Caco-2 (cell line): ENCODE measurements at regions not wholly inside any gene's neighbourhood (a gene's known extent, or its start where the extent isn't known, plus 50 kb on each side); places are given as distances from the start of the nearest gene placed in this dataset.

Source experiments
- BruUV-seq: library from RNA; stranded (reverse); fragments of 400-500 nt; replicated peaks from 2 replicates; lab custom pipeline; 2021; lab: Mats Ljungman, UMichigan
- CTCF ChIA-PET: fragments of 300-600 bp; sonication (Branson Sonifier 250); formaldehyde crosslinking; loops from one replicate; lab custom pipeline; 2022; ENCODE audit warnings: antibody characterized with exemption; lab: Charles Lee
- POLR2A ChIA-PET: fragments of 300-600 bp; sonication (Branson Sonifier 250); formaldehyde crosslinking; loops from one replicate; lab custom pipeline; 2022; ENCODE audit warnings: antibody characterized with exemption; lab: Charles Lee
- DNase-seq, 2 experiments: peaks; one replicate each; pipeline versions ENCODE4 v3.0.0 to v3.0.0-alpha.2; 2020 to 2022
- H3K27me3 ChIP-seq: replicated peaks from 2 replicates; pipeline ENCODE4 v1.6.0; 2011; ENCODE audit warnings: low read length; ENCODE audit not compliant: control insufficient read depth, insufficient read depth
- H3K36me3 ChIP-seq: 2 replicates; pipeline ENCODE4 v1.5.1; 2011; ENCODE audit warnings: low read length; ENCODE audit not compliant: control insufficient read depth, insufficient read depth
- H3K4me1 ChIP-seq: fragments of 250-450 bp; sonication (Bioruptor Pico); 2 replicates; pipeline ENCODE4 v1.5.1; 2020; ENCODE audit warnings: mild to moderate bottlenecking
- H3K4me3 ChIP-seq: 2 replicates; pipeline ENCODE4 v1.5.1; 2011; ENCODE audit warnings: low read depth, mild to moderate bottlenecking, control low read depth, low read length
- H3K9me3 ChIP-seq: fragments of 250-450 bp; sonication (Bioruptor Pico); 2 replicates; pipeline ENCODE4 v1.5.1; 2020; ENCODE audit warnings: mild to moderate bottlenecking, moderate library complexity
- H3K27ac Mint-ChIP-seq: one replicate; pipeline ENCODE4 v1.8.0; 2022; ENCODE audit warnings: mixed read lengths; ENCODE audit not compliant: unreplicated experiment
- H3K27me3 Mint-ChIP-seq: one replicate; pipeline ENCODE4 v1.8.0; 2022; ENCODE audit warnings: mixed read lengths; ENCODE audit not compliant: insufficient read depth, unreplicated experiment
- H3K36me3 Mint-ChIP-seq: one replicate; pipeline ENCODE4 v1.8.0; 2022; ENCODE audit warnings: mild to moderate bottlenecking, mixed read lengths; ENCODE audit not compliant: insufficient read depth, unreplicated experiment
- H3K4me1 Mint-ChIP-seq: one replicate; pipeline ENCODE4 v1.8.0; 2022; ENCODE audit warnings: low read depth, mixed read lengths; ENCODE audit not compliant: unreplicated experiment
- H3K4me3 Mint-ChIP-seq: one replicate; pipeline ENCODE4 v1.8.0; 2022; ENCODE audit warnings: mild to moderate bottlenecking, moderate library complexity, mixed read lengths; ENCODE audit not compliant: unreplicated experiment
- H3K9me3 Mint-ChIP-seq: one replicate; pipeline ENCODE4 v1.8.0; 2022; ENCODE audit warnings: mixed read lengths; ENCODE audit not compliant: unreplicated experiment
- intact Hi-C: fragments of 100-400 bp; cut with micrococcal nuclease; formaldehyde crosslinking; loops from one replicate; pipeline ENCODE4 v1.10.0; 2022; ENCODE audit not compliant: unreplicated experiment
- TF ChIP-seq, protein P1 (sequence below), 2 experiments: fragments of 200-600 bp in 1 of 2; IDR thresholded peaks; 1 replicate in 1 of 2; 2 replicates in 1 of 2; pipeline versions ENCODE4 v1.5.1 to v1.8.0; 2011 to 2022; ENCODE audit warnings: antibody characterized with exemption in 1 of 2, control low read depth in 1 of 2, inconsistent platforms in 1 of 2, low read depth in 1 of 2, low read length in 1 of 2, mild to moderate bottlenecking in 1 of 2, moderate library complexity in 1 of 2; ENCODE audit not compliant: insufficient read depth in 1 of 2, severe bottlenecking in 1 of 2, unreplicated experiment in 1 of 2

DNA sequence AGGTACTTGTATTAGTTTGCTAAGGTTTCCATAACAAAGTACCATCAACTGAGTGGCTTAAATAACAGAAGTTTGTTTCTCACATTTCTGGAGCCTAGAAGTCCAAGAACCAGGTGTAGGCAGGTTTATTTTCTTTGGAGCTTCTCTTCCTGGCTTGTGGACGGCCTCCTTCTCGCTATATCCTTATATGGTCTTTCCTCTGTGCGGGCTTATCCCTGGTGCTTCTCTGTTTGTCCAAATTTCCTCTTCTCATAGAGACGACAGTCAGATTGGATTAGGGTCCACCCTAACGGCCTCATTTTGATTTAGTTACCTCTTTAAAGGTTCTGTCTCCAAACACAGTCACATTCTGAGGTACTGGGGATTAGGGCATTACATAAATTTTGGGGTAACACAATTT lies 88.3 kb downstream of the RMI1 start:
- Mint-ChIP-seq H3K36me3 (no peaks in the 10 kb centered on the region), H3K27ac (no peak overlapping the region), H3K4me3 (no peak overlapping the region), H3K4me1 (no peaks in the 10 kb centered on the region), H3K9me3 (no peaks in the 10 kb centered on the region), H3K27me3 (peaks cover 7% of the 10 kb centered on the region)
- intact Hi-C loops: no loop called here
- Histone ChIP-seq H3K4me3 (no peak overlapping the region), H3K4me1 (no peaks in the 10 kb centered on the region), H3K36me3 (no peaks in the 10 kb centered on the region), H3K9me3 (no peaks in the 10 kb centered on the region), H3K27me3 (no peaks in the 10 kb centered on the region)
- BruUV-seq: no TSS peak
- TF ChIP-seq, protein P1, sequence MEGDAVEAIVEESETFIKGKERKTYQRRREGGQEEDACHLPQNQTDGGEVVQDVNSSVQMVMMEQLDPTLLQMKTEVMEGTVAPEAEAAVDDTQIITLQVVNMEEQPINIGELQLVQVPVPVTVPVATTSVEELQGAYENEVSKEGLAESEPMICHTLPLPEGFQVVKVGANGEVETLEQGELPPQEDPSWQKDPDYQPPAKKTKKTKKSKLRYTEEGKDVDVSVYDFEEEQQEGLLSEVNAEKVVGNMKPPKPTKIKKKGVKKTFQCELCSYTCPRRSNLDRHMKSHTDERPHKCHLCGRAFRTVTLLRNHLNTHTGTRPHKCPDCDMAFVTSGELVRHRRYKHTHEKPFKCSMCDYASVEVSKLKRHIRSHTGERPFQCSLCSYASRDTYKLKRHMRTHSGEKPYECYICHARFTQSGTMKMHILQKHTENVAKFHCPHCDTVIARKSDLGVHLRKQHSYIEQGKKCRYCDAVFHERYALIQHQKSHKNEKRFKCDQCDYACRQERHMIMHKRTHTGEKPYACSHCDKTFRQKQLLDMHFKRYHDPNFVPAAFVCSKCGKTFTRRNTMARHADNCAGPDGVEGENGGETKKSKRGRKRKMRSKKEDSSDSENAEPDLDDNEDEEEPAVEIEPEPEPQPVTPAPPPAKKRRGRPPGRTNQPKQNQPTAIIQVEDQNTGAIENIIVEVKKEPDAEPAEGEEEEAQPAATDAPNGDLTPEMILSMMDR (IDR thresholded peaks at IDR 0.05; ENCODE audit: insufficient read depth in 1 of 2, low read depth in 1 of 2, low read length in 1 of 2, severe bottlenecking in 1 of 2, unreplicated experiment in 1 of 2): no peak
- ChIA-PET POLR2A (no interaction called here), CTCF (no interaction called here)
- no peak for DNase-seq

DNA sequence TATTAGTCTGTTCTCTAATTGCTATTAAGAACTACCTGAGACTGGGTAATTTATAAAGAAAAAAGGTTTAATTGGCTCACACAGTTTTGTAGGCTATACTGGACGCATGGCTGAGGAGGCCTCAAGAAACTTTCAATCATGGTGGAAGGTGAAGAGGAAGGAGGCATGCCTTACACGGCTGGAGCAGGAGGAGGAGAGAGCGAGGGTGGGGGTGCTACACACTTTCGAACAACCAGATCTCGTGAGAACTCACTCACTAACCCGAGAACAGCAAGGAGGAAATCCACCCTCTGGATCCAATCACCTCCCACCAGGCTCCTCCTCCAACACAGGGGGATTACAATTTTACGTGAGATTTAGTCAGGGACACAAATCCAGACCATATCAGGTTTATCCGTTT lies 90.0 kb downstream of the RMI1 start:
- ChIA-PET POLR2A (no interaction called here), CTCF (no interaction called here)
- H3K36me3 ChIP-seq: no peaks in the 10 kb centered on the region
- H3K4me1 Mint-ChIP-seq: no peaks in the 10 kb centered on the region
- no peaks in the 10 kb centered on the region for H3K9me3 ChIP-seq
- intact Hi-C loops: no loop called here
- no peaks in the 10 kb centered on the region for H3K4me1 ChIP-seq
- peaks cover 7% of the 10 kb centered on the region for H3K27me3 Mint-ChIP-seq
- H3K27ac Mint-ChIP-seq: no peak overlapping the region
- no peaks in the 10 kb centered on the region for H3K27me3 ChIP-seq
- no peak overlapping the region for H3K4me3 ChIP-seq
- BruUV-seq: no TSS peak
- TF ChIP-seq, protein P1 (IDR thresholded peaks at IDR 0.05; ENCODE audit: insufficient read depth in 1 of 2, low read depth in 1 of 2, low read length in 1 of 2, severe bottlenecking in 1 of 2, unreplicated experiment in 1 of 2): no peak
- H3K36me3 Mint-ChIP-seq: no peaks in the 10 kb centered on the region
- H3K9me3 Mint-ChIP-seq: no peaks in the 10 kb centered on the region
- no peak for DNase-seq
- no peak overlapping the region for H3K4me3 Mint-ChIP-seq

DNA sequence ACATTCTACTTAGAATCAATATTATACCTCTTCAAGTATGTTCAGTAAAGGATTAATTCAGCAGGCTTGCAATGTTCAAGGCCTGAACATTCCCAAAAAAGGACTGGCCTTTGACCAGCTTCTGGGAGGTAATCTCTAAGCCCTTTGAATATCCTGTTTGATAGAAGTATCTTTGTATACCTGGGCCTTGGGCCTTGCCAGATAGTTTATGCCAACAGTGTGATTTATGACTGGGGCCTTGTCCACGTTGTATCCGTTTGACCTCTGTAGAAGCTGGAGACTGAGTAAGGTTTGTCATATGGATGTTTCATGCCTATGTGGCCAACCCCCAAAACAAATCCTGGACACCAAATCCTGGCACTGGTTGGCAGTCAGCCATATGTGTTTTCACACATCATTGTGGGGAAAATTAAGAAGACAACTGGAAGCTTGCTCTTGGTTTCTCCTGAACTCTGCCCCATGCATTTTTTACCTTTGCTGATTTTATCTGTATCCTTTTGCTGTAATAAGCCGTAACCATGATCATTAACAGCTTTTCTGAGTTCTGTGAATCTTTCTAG lies 92.1 kb downstream of the RMI1 start:
- no peaks in the 10 kb centered on the region for H3K36me3 Mint-ChIP-seq
- H3K9me3 Mint-ChIP-seq: no peaks in the 10 kb centered on the region
- intact Hi-C loops: no loop called here
- Histone ChIP-seq H3K9me3 (no peaks in the 10 kb centered on the region), H3K4me3 (no peak overlapping the region), H3K27me3 (no peaks in the 10 kb centered on the region), H3K4me1 (no peaks in the 10 kb centered on the region), H3K36me3 (no peaks in the 10 kb centered on the region)
- POLR2A ChIA-PET: no interaction called here
- H3K4me3 Mint-ChIP-seq: no peak overlapping the region
- TF ChIP-seq, protein P1 (IDR thresholded peaks at IDR 0.05; ENCODE audit: insufficient read depth in 1 of 2, low read depth in 1 of 2, low read length in 1 of 2, severe bottlenecking in 1 of 2, unreplicated experiment in 1 of 2): no peak
- no TSS peak for BruUV-seq
- CTCF ChIA-PET: no interaction called here
- no peaks in the 10 kb centered on the region for H3K4me1 Mint-ChIP-seq
- no peak overlapping the region for H3K27ac Mint-ChIP-seq
- DNase-seq: no peak
- H3K27me3 Mint-ChIP-seq: peaks cover 7% of the 10 kb centered on the region
